C1 segment of cervical spinal cord (tissue), 14 donors: ENCODE measurements at regions not wholly inside any gene's neighbourhood (a gene's known extent, or its start where the extent isn't known, plus 50 kb on each side); places are given as distances from the start of the nearest gene placed in this dataset.

Experiments
- DNase-seq, 14 donors: peaks; one replicate each; lab custom pipeline; 2025; lab: John Stamatoyannopoulos, UW

DNA sequence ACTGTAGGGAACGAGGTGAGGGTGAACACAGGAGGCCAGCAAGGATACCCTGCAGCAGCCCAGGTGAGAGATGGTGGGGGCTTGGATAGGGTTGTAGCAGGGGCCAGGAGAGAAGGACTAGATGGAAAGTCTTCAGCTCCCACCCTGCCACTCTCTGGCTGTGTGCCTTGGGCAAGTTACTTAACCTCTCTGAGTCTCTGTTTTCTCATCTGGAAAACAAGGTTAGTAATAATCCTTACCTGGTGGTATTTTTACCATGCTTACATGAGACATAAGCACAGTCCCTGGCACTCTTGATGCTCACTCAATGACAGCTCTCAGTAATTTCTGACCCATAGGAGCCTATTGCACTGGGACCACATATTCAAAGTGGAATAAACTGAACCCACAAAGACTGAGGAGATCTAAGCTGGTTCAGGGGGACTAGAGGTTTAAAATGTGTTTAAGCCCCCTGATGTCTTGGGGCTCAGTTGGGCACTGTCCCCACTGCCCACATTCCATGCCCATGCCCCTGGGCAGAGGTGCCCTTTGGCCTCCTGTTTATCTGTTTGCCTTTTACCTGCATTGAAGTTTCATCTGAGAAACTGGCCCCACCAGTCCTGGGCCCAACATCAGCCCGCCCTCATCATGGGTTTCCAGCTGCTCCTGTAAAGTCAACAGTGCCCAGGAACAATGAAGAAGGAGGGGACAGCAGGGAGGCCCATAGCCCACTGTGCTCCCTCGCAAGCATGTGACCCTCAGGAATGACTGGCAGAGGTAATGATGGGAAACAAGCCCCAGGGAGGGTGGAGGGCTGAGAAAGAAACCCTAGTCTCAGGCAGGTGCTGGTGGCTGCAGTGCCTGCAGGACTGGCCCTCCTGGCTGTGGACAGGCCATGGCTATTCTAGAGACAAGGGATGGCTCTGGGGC lies 104.0 kb downstream of the VEGFA start:
- DNase-seq: no peak

DNA sequence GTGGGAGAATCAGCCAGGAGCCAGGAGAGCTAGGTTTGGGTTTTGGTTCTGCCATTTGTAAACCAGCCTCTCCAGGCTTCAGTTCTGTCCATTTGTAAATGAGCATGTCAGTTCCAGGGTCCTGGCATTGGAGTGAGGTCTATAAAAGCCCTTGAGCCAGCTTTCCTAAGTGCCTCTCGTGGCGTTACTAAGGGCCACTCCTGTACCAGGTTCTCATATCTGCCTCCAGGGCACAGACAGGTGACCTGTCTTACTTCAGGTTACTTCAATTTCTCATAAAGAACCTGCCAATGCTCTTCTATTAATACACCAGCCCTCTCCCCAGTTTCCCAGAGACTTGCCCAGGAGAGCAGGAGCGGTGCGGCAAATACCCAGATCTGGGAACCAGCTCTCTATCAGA lies 101.9 kb downstream of the VEGFA start:
- DNase-seq: no peak

DNA sequence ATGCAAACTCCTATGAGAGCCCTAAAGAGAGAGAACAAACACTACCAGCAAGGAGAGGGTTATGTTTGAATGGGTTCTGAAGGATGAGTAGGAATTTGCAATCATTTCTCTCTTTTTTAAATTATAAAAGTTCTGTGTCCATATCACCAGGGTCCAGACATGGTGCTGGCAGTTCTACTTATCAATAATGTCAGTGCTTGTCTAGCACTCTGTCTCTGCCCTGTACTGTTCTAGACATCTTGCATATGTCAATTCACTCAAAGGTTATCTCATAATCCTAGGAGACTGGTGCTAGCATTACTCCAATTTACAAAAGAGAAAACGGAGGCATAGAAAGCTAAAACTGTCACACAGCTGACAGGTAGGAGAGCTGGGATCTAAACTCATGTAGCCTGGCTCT lies 101.3 kb downstream of the VEGFA start:
- DNase-seq: no peak

GRCh38 chr6:43870660-43871061 lies 100.7 kb downstream of the VEGFA start:
- DNase-seq: no peak

DNA sequence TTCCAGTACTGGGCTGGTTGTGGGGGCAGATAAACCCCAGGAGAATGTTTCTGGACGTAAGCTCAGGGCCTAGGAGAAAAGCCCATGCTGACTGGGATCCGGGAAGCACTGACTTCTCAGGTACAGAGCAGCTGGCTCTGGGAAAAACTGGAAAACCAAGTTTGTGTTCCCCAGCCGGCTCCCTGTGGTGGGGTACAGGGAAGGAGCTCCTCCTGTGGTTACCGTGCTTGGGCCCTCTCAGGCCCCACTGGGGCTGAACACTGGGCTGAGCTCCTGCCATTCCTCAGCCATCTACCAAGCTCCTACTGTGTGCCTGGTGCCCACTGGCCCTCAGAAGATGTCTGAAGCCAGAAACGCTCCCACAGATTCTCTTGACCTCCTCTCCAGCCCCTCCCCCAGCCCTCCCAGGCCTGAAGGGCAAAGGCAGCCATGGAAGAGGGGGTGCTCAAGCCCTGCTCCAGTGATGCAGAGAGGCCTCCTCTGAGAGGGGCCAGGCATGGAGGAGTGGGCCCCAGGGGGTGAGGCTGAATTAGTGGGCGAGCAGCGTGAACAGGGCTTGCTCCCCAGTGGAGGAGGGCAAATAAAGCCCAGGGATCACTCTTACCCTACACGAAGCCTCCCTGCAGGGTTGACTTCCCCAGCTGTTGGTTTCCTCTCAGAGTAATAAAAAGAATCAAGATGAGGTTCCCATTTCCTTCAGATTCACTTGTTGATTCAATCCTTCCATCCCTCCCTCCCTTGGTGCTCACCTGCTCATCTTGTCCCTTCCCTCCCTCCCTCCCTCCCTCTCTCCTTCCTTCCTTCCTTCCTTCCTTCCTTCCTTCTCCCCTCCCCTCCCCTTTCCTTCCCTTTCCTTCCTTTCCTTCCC lies 100.0 kb downstream of the VEGFA start:
- DNase-seq: no peak

DNA sequence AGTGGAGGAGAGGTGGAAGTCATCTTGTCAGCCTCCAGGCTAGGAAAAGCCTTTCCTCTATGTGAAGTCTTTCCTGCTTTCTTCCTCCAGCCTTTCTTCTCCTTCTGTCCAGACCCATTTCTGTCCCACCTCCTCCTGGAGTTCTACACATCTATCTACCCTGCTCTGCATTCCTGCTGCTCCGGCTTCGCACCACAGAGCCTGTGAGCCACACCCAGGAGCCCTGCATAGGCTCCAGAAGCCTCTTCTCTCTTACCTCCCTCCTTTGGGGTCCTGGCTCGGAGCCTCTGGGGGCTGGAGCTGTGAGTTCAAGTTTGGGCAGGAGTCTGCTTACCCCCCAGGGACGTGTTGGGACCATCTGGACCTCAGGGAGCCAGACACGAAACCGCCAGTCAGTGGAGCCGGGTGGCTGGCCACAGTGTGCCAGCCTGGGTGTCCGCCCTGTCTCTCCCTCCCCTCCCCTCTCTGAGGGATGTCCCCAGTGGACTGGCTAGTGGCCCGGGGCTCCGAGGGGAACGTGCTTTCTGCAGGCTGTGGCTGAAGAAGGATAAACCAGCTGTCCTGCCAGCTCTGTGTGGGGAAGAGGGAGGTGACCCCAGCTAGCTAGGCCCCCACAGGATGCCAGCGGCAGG lies 99.2 kb downstream of the VEGFA start:
- DNase-seq: peak in 1 of 14 donors; percentile 6

DNA sequence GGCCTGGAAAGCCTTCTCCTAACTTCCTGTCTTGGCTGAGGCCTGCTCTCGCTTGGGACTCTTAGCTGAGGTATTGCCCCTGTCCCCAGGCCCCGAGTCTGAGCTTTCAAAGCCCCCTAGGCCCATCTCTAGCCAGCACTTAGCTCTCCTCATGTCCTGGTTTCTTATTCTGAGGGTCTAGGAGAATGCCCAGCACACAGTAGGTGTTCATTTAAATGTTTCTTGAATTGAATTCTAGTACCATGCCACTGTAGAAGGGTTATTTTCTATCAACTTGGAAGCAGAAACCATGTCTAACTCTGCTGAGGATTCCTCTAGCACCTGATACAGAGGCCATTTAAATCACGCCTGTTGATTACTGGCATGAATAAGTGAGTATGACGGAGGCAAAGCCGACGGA lies 98.5 kb downstream of the VEGFA start:
- no peak for DNase-seq

- no peak for DNase-seq
Observed at GRCh38 chr6:43867996-43868395, 98.0 kb downstream of the VEGFA start.

DNA sequence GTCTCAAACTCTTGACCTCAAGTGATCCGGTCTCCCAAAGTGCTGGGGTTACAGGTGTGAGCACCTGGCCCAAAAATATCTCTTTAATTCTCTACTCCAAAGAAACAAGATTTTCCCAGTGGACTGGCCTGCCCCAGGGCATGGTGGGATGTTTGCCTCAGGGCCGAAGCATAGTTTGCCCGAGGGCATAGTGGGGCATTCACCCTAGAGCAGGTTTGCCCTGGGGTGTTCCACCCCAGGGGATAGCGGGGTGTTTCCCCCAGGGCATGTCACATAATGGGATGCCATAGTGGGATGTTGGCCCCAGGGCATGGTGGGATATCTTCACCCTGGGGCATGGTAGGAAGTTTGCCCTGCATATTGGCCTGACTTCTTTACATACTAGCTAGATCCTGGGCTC lies 97.2 kb downstream of the VEGFA start:
- no peak for DNase-seq

DNA sequence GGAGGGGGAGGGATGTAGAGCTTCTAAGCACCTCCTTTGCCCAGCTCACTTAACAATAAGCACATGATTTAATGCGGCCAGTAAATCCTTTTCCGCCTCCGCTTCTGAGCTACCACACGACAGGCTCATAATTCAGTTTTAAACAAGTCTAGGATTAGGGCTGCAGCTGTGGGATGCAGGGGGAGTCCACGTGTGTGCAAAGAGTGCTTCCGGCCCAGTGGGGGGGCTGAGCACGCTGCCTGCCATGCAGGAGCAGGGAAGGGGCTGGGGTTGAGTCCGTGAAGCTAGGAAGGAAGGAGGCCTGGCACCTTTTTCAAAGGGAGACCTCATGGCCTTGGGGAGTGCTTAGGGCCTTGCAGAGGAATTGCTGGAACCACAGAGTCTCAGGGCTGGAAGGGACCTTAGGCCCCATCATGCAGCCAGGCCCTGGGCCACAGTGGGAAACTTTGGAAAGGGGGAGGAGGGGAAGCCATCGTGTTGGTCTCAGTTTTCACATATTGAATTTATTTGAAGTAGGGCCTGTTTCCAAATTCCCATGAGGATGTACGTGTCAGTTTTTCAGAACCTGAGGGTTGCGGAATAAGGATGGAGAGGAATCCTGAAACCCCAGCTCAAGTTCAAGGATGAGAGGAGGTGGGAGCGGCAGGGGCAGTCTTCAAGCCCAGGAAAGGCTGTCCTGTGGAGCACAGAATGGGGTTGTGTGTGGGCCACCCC lies 96.1 kb downstream of the VEGFA start:
- no peak for DNase-seq

DNA sequence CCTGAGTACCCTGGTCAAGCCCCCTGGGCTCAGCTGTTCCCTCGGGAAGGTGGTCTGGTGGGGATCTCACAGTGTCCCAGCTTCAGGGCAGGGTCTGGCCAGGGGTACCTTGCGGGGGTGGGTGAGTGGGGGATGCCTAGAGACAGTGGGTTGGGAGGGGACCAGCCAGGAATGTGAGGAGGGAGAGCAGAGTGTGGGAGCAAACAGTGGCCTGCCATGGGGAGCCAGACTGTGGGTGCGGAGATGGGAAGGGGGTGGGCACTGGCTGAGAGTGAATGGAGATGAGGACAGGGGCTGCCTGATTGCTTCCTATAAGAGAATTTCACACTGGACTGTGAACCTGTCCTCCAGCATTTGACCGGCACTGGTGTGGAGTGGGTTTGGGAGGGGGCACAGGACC lies 95.1 kb downstream of the VEGFA start:
- DNase-seq: no peak

- DNase-seq: no peak
Observed at GRCh38 chr6:43862925-43863324, 92.9 kb downstream of the VEGFA start.

GRCh38 chr6:43861212-43861894 lies 91.3 kb downstream of the VEGFA start:
- no peak for DNase-seq

DNA sequence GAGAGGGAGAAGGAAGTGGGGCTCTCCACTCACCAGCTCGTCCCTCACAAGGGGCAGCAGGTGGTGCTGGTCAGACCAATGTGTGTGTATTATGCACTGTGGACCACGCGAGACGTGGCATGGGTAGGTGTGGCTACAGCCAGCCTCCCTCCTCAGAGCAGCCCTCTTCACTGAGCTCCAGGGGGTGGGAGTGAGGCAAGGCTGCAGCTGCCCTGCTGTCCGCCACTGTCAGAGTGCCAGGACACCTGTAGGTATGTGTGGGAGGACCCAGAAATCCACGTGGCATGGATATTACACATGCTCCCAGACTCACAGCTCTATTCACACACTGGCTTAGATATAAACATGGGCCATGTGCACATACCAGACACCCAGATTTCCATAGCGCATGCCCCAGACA lies 90.3 kb downstream of the VEGFA start:
- peak in 1 of 14 donors; percentile 13 for DNase-seq

- no peak for DNase-seq
Observed at GRCh38 chr6:43859213-43859612, 89.2 kb downstream of the VEGFA start.

GRCh38 chr6:43858161-43859153 lies 88.4 kb downstream of the VEGFA start:
- no peak for DNase-seq

DNA sequence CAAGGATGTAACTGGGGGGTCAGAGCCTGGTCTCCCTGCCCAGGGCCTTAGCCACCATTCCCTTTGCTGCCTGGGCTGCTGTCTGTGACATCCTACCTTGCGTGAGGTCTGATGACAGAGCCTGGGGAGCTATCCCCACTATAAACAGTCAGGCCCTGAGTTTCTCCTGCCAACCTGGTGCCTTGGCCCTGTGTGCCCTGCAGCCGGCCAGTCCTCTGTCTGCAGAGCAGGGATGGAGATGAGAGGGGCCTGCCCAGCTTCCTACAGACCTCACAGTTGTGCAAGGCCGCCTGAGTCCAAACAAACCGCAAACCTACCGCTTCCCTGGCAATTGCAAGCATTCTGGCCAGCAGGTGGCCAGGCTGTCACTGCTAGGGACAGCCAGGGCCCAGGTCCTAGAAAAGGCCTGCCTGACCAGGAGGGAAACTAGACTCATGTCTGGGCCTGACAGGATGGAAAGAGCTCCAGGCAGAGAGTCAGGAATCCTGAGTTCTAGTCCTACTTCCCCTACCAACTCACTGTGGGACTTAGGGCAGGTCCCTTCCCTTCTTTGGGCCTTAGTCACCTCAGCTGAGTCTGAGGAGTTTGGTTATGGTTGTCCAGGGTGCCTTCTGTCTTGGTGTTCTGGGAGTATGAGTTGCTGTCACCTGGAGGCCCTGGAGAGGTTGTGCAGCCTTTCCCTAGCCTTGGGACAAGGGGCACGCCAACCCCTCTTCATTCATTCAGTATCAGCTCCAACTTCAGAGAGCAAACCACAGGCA lies 86.2 kb downstream of the VEGFA start:
- DNase-seq: peak in 1 of 14 donors; percentile 84

- no peak for DNase-seq
Observed at GRCh38 chr6:43855247-43855646, 85.2 kb downstream of the VEGFA start.
